ENCODE measurements at regions not wholly inside any gene's neighbourhood (a gene's known extent, or its start where the extent isn't known, plus 50 kb on each side); places are given as distances from the start of the nearest gene placed in this dataset.

DNA sequence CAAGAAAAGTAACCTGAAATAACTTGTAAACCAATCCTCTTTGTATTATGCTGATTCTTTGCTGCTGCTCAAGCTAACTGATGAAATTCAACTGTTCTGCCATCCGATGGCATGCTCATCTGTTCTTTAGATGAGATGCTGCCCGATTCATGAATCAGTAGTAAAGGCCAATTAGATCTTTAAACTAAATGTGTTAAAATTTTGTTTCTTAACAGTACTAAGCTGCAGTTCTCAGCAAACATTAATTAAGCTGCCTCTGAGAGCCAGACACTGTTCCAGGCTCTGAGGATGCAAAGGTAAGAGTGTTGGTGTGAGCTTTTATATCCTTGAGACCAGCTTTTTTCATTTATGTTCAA is 77.0 kb upstream of the NT5E start:
- no peak overlapping the region for H3K4me3 ChIP-seq (replicated peaks; ENCODE audit: low read depth, low read length)
- TF ChIP-seq, protein P1, sequence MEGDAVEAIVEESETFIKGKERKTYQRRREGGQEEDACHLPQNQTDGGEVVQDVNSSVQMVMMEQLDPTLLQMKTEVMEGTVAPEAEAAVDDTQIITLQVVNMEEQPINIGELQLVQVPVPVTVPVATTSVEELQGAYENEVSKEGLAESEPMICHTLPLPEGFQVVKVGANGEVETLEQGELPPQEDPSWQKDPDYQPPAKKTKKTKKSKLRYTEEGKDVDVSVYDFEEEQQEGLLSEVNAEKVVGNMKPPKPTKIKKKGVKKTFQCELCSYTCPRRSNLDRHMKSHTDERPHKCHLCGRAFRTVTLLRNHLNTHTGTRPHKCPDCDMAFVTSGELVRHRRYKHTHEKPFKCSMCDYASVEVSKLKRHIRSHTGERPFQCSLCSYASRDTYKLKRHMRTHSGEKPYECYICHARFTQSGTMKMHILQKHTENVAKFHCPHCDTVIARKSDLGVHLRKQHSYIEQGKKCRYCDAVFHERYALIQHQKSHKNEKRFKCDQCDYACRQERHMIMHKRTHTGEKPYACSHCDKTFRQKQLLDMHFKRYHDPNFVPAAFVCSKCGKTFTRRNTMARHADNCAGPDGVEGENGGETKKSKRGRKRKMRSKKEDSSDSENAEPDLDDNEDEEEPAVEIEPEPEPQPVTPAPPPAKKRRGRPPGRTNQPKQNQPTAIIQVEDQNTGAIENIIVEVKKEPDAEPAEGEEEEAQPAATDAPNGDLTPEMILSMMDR (IDR thresholded peaks at IDR 0.05; ENCODE audit: low read length, missing control alignments): no peak
- DNase-seq (ENCODE audit: low read depth): no peak

DNA sequence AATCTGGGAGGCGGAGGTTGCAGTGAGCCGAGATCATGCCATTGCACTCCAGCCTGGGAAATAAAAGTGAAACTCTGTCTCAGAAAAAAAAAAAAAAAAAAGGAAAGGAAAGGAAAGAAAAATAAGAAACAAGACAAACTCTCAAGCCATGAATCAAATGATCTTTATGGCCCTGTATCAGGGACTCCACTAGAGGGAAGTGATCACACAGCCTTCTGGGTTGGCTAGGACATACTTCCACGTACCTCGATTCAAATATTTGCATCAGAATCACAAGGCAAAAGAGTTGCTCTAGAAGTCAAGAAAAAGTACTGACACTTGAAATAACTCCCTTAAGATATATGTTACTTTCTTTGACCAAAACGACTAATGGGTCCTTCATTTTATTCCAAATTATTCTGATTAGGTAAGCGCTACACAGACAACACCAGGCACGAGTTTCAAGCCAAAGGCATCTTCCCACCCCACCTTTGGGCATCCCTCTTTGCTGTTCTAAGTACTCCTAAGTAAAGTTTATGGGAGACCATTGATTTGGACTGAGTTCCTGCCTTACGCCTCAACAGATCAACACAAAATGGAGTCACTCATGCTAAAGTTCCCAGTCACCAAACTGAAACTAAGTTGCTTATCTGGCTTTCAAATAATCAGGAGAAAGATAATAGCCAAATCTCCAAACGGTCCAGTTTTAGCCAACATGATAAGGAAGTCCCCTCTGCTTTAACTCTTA is 77.5 kb upstream of the NT5E start:
- no peak for DNase-seq (ENCODE audit: low read depth)
- no peak overlapping the region for H3K4me3 ChIP-seq (replicated peaks; ENCODE audit: low read depth, low read length)
- TF ChIP-seq, protein P1 (IDR thresholded peaks at IDR 0.05; ENCODE audit: low read length, missing control alignments): no peak

DNA sequence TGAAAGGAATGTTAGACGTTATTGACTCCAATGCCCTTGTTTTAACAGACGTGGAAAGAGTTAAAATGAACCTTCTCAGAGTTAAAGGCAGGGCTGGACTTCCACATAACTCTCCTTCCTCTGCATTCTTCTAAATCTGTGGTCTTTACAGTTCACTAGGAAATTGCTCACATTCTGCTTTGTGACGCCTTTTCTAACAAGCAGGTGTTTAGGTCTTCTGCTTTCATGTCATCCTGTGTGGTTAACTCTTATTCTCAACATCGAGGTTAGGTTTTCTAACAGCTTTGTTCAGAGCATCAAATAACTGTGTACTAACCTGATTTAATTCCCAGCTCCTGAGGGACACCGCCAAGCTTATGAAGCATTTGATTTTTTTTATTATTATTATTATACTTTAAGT is 81.3 kb upstream of the NT5E start:
- DNase-seq (ENCODE audit: low read depth): no peak
- no peak overlapping the region for H3K4me3 ChIP-seq (replicated peaks; ENCODE audit: low read depth, low read length)
- TF ChIP-seq, protein P1 (IDR thresholded peaks at IDR 0.05; ENCODE audit: low read length, missing control alignments): no peak

DNA sequence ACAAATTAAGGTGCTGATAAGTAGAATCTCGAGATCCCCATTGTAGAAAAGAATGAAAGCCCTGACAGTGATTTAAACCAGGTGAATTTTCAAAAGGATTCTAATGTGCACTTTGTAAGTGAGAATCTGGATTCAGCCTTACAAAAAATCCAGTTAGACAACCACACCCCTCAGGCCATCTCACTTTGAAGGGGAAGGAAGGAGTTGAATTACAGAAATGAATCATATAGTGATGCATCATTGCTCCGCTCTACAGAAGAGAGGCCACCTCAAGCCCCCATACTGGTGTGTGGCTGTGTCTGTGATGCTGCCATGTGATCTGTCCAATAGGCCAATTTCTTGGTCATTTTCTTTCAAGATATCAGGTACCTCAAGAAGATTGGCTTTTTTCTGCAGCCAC is 85.5 kb upstream of the NT5E start:
- DNase-seq (ENCODE audit: low read depth): peak; percentile 37
- no peak overlapping the region for H3K4me3 ChIP-seq (replicated peaks; ENCODE audit: low read depth, low read length)
- TF ChIP-seq, protein P1 (IDR thresholded peaks at IDR 0.05; ENCODE audit: low read length, missing control alignments): no peak

DNA sequence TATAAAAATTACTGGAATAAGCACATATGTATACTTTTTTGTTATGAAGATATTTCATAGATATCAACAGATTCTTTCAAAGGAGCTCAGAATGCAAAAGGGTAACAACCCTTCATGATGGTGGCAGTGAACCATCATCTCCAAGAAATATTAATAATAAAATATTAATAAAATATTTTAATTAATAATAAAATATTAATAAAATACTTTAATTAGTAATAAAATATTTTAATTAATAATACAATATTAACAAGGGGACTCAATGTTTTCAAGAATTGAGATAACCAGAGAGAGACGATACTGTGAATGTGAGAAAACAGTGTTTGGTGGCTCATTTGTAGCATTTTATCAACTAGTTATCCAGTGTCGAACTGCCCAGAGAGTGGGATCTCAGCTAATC is 86.0 kb upstream of the NT5E start:
- no peak for DNase-seq (ENCODE audit: low read depth)
- H3K4me3 ChIP-seq (replicated peaks; ENCODE audit: low read depth, low read length): no peak overlapping the region
- TF ChIP-seq, protein P1 (IDR thresholded peaks at IDR 0.05; ENCODE audit: low read length, missing control alignments): no peak

DNA sequence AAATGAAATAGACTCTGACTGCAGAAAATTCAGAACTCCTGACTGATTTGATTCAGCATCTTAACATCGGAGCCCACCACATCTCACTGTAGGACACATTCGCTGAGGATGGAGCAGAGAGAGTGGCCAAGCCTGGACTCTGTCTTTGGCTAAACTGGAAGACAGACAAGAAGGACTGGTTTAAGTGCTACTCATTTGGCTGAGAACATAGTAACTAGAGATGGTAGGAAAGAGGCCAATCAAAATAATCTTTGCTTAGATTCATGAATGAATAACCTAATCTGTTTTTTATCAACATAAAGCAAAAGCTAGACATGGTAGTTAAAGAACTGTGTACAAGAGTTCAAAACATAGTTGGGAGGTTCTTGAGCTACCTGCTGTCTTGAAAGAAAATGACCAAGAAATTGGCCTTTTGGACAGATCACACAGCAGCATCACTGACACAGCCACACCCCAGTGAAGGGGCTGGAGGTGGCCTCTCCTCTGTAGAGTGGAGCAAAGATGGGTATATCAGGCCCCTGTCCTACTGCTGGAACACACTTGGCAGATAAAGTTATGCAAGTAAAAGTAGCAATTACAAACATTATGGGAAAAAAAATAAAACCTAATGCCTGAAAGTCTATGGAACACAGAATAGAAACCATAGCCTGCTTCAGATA is 87.1 kb upstream of the NT5E start:
- H3K4me3 ChIP-seq (replicated peaks; ENCODE audit: low read depth, low read length): no peak overlapping the region
- TF ChIP-seq, protein P1 (IDR thresholded peaks at IDR 0.05; ENCODE audit: low read length, missing control alignments): no peak

DNA sequence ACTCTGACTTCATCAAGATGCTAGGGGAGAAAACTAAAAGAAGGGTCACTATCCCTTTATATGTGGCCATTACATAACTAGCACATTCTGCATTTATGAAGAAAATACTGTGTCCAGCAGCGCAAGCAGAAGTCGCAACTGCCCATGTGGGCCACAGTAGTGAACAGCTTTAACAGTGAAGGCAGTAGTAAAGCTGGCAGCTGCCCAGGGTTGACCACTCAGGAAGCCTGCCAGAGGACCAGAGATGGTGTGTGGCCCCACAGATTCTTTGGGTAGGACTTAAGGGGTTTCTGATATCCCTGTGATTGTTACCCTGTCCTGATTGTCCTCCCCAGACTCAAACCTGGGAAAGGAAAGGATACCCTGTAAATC is 88.3 kb upstream of the NT5E start:
- TF ChIP-seq, protein P1 (IDR thresholded peaks at IDR 0.05; ENCODE audit: low read length, missing control alignments): no peak
- DNase-seq (ENCODE audit: low read depth): no peak
- no peak overlapping the region for H3K4me3 ChIP-seq (replicated peaks; ENCODE audit: low read depth, low read length)

More for the DNA sequence above, 87.1 kb upstream of the NT5E start:
- DNase-seq (ENCODE audit: low read depth): no peak

Measured in fibroblast of pulmonary artery (primary cell).